HEK293T (cell line): ENCODE measurements at regions not wholly inside any gene's neighbourhood (a gene's known extent, or its start where the extent isn't known, plus 50 kb on each side); places are given as distances from the start of the nearest gene placed in this dataset.

Experiments
- ARNT ChIP-seq: fragments of 450-650 bp; IDR thresholded peaks from 2 replicates; pipeline ENCODE4 v1.6.1; 2017; ENCODE audit warnings: mild to moderate bottlenecking
- FOXA1 ChIP-seq: fragments of 450-650 bp; IDR thresholded peaks from 2 replicates; pipeline ENCODE4 v1.6.1; 2016; ENCODE audit warnings: mild to moderate bottlenecking
- FOXK2 ChIP-seq: fragments of 450-650 bp; IDR thresholded peaks from 2 replicates; pipeline ENCODE4 v1.6.1; 2016; ENCODE audit warnings: mild to moderate bottlenecking
- FOXM1 ChIP-seq: fragments of 450-650 bp; IDR thresholded peaks from 2 replicates; pipeline ENCODE4 v1.6.1; 2017; ENCODE audit warnings: mild to moderate bottlenecking, borderline replicate concordance
- HDGF ChIP-seq: fragments of 450-650 bp; IDR thresholded peaks from 2 replicates; pipeline ENCODE4 v1.6.1; 2017; ENCODE audit warnings: antibody characterized with exemption, borderline replicate concordance
- L3MBTL2 ChIP-seq: fragments of 450-650 bp; conservative IDR thresholded peaks from 2 replicates; pipeline ENCODE4 v1.6.1; 2016; ENCODE audit warnings: mild to moderate bottlenecking
- LEF1 ChIP-seq: fragments of 450-650 bp; IDR thresholded peaks from 2 replicates; pipeline ENCODE4 v1.6.1; 2017; ENCODE audit warnings: mild to moderate bottlenecking, borderline replicate concordance
- TARDBP ChIP-seq: fragments of 450-650 bp; IDR thresholded peaks from 2 replicates; pipeline ENCODE4 v1.6.1; 2016

DNA sequence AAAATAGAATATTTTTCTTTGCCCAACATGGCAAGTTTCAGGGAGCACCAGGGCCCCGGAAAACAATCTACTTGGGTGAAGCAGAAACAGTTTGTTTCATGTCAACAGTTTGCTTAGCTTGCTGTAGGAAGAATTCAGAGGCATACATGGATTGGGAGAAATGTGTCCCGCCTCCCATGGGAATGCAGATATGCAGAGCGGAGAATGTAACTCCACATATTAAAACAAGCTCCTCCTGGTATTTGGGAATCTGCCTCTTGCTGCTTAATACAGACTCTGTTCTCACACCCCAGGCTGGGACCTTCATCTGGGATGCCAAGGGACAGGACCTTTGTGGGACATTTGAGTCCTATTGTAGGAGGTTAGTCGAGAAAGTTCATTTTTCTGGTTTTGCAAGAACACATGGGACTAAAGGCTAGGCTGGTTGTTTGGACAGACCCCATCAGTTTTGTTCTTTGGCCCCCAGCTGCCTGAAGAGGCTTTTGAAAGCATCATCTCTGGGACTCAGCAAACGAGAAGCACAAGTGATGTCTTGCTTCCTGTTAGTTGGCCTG lies 220.5 kb upstream of the ADRA1B start:
- TF ChIP-seq ARNT (no peak), FOXM1 (no peak), HDGF (no peak), L3MBTL2 (no peak), TARDBP (no peak), FOXA1 (no peak), LEF1 (no peak), FOXK2 (no peak)
